ENCODE measurements at regions not wholly inside any gene's neighbourhood (a gene's known extent, or its start where the extent isn't known, plus 50 kb on each side); places are given as distances from the start of the nearest gene placed in this dataset.

- TF ChIP-seq, protein P1, sequence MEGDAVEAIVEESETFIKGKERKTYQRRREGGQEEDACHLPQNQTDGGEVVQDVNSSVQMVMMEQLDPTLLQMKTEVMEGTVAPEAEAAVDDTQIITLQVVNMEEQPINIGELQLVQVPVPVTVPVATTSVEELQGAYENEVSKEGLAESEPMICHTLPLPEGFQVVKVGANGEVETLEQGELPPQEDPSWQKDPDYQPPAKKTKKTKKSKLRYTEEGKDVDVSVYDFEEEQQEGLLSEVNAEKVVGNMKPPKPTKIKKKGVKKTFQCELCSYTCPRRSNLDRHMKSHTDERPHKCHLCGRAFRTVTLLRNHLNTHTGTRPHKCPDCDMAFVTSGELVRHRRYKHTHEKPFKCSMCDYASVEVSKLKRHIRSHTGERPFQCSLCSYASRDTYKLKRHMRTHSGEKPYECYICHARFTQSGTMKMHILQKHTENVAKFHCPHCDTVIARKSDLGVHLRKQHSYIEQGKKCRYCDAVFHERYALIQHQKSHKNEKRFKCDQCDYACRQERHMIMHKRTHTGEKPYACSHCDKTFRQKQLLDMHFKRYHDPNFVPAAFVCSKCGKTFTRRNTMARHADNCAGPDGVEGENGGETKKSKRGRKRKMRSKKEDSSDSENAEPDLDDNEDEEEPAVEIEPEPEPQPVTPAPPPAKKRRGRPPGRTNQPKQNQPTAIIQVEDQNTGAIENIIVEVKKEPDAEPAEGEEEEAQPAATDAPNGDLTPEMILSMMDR (IDR thresholded peaks at IDR 0.05; ENCODE audit: low read depth, low read length, missing input control) = no peak
- TF ChIP-seq EGR1 (IDR thresholded peaks at IDR 0.05; ENCODE audit: low read depth in 2 of 2) (no peak), TAF1 (conservative IDR thresholded peaks at IDR 0.05) (no peak), ZBTB33 (IDR thresholded peaks at IDR 0.05) (no peak), REST (IDR thresholded peaks at IDR 0.05) (no peak), GABPA (IDR thresholded peaks at IDR 0.05 in 1 of 2, conservative IDR thresholded peaks at IDR 0.05 in 1 of 2) (no peak), JUND (IDR thresholded peaks at IDR 0.05) (no peak), RAD21 (IDR thresholded peaks at IDR 0.05) (no peak), RXRA (IDR thresholded peaks at IDR 0.05) (no peak), MAX (IDR thresholded peaks at IDR 0.05) (no peak)
- TF ChIP-seq, protein P2, sequence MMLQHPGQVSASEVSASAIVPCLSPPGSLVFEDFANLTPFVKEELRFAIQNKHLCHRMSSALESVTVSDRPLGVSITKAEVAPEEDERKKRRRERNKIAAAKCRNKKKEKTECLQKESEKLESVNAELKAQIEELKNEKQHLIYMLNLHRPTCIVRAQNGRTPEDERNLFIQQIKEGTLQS (IDR thresholded peaks at IDR 0.05) = no peak
Measured at GRCh38 chr5:124408738-124409453, 337.5 kb downstream of the ZNF608 start.
